ENCODE measurements at regions not wholly inside any gene's neighbourhood (a gene's known extent, or its start where the extent isn't known, plus 50 kb on each side); places are given as distances from the start of the nearest gene placed in this dataset.

- H3K27me3 ChIP-seq (ENCODE audit: insufficient read depth, low read depth, low read length) = no peaks in the 10 kb centered on the region
- H3K4me3 ChIP-seq (ENCODE audit: low read length) = no peak overlapping the region
- no peaks in the 10 kb centered on the region for H3K36me3 ChIP-seq (ENCODE audit: insufficient read depth, low read length)
- no peaks in the 10 kb centered on the region for H3F3A ChIP-seq (ENCODE audit: insufficient read depth, low read length, poor library complexity, severe bottlenecking)
- no peaks in the 10 kb centered on the region for H4K20me1 ChIP-seq (ENCODE audit: insufficient read depth)
- H3K27ac ChIP-seq (ENCODE audit: low read length) = no peak overlapping the region
- H3K9ac ChIP-seq (ENCODE audit: low read length) = no peak overlapping the region
- H3K9me3 ChIP-seq (ENCODE audit: low read length) = no peaks in the 10 kb centered on the region
- TF ChIP-seq TAF1 (IDR thresholded peaks at IDR 0.05; ENCODE audit: low read depth) = no peak
- no peak for TF ChIP-seq REST (IDR thresholded peaks at IDR 0.05; ENCODE audit: borderline replicate concordance)
- TF ChIP-seq EP300 (conservative IDR thresholded peaks at IDR 0.05; ENCODE audit: poor library complexity, severe bottlenecking) = no peak
- TF ChIP-seq SMC3 (conservative IDR thresholded peaks at IDR 0.05; ENCODE audit: poor library complexity) = no peak
- TF ChIP-seq POLR2AphosphoS5 (IDR thresholded peaks at IDR 0.05) = no peak
- TF ChIP-seq EZH2 (IDR thresholded peaks at IDR 0.05; ENCODE audit: borderline replicate concordance, insufficient read depth, low read length, poor library complexity, severe bottlenecking) = no peak
- no peak for TF ChIP-seq CTCF (IDR thresholded peaks at IDR 0.05; ENCODE audit: poor library complexity, severe bottlenecking)
- TF ChIP-seq RAD21 (conservative IDR thresholded peaks at IDR 0.05) = no peak
- no peak for TF ChIP-seq MXI1 (conservative IDR thresholded peaks at IDR 0.05; ENCODE audit: poor library complexity, severe bottlenecking)
- H3K9me2 ChIP-seq (ENCODE audit: insufficient read depth, low read length) = no peaks in the 10 kb centered on the region
- H2AFZ ChIP-seq (ENCODE audit: low read depth, low read length) = no peak overlapping the region
- no peaks in the 10 kb centered on the region for H3K79me2 ChIP-seq (replicated peaks; ENCODE audit: insufficient read depth, low read length)
- H3K4me2 ChIP-seq (ENCODE audit: low read length) = no peak overlapping the region
These were observed 92.2 kb upstream of the NCKAP5 start for GRCh38 chr2:133660510-133660909.

- H3K79me2 ChIP-seq (replicated peaks; ENCODE audit: insufficient read depth, low read length) = no peaks in the 10 kb centered on the region
- no peaks in the 10 kb centered on the region for H3K27me3 ChIP-seq (ENCODE audit: insufficient read depth, low read depth, low read length)
- no peak overlapping the region for H2AFZ ChIP-seq (ENCODE audit: low read depth, low read length)
- H4K20me1 ChIP-seq (ENCODE audit: insufficient read depth) = no peaks in the 10 kb centered on the region
- H3K4me3 ChIP-seq (ENCODE audit: low read length) = no peak overlapping the region
- H3K4me2 ChIP-seq (ENCODE audit: low read length) = no peak overlapping the region
- no peaks in the 10 kb centered on the region for H3K36me3 ChIP-seq (ENCODE audit: insufficient read depth, low read length)
- H3K9ac ChIP-seq (ENCODE audit: low read length) = no peak overlapping the region
- H3K9me2 ChIP-seq (ENCODE audit: insufficient read depth, low read length) = no peaks in the 10 kb centered on the region
- TF ChIP-seq CTCF (IDR thresholded peaks at IDR 0.05; ENCODE audit: poor library complexity, severe bottlenecking) = no peak
- no peak for TF ChIP-seq POLR2AphosphoS5 (IDR thresholded peaks at IDR 0.05)
- H3K9me3 ChIP-seq (ENCODE audit: low read length) = no peaks in the 10 kb centered on the region
- H3F3A ChIP-seq (ENCODE audit: insufficient read depth, low read length, poor library complexity, severe bottlenecking) = no peaks in the 10 kb centered on the region
- no peak overlapping the region for H3K27ac ChIP-seq (ENCODE audit: low read length)
These were observed 93.1 kb upstream of the NCKAP5 start for GRCh38 chr2:133661392-133661791.
